ENCODE measurements at regions not wholly inside any gene's neighbourhood (a gene's known extent, or its start where the extent isn't known, plus 50 kb on each side); places are given as distances from the start of the nearest gene placed in this dataset.

- Histone ChIP-seq H3K4me3 (ENCODE audit: low read length) (no peak overlapping the region), H3K27me3 (ENCODE audit: control insufficient read depth, insufficient read depth, low read length) (no peaks in the 10 kb centered on the region), H3K4me1 (ENCODE audit: control insufficient read depth, insufficient read depth, low read length) (no peaks in the 10 kb centered on the region), H3K9ac (ENCODE audit: low read length) (no peak overlapping the region), H3K27ac (ENCODE audit: low read depth, low read length) (no peak overlapping the region), H3K36me3 (ENCODE audit: control insufficient read depth, insufficient read depth, low read length) (no peaks in the 10 kb centered on the region)
Observed at GRCh38 chr22:48714231-48714630, 1113.4 kb downstream of the BRD1 start.

GRCh38 chr22:48713272-48714205 lies 1114.1 kb downstream of the BRD1 start:
- Histone ChIP-seq H3K4me3 (ENCODE audit: low read length) (no peak overlapping the region), H3K27me3 (ENCODE audit: control insufficient read depth, insufficient read depth, low read length) (no peaks in the 10 kb centered on the region), H3K9ac (ENCODE audit: low read length) (no peak overlapping the region)

GRCh38 chr22:48712558-48713271 lies 1115.0 kb downstream of the BRD1 start:
- no peak overlapping the region for H3K9ac ChIP-seq (ENCODE audit: low read length)
- H3K27me3 ChIP-seq (ENCODE audit: control insufficient read depth, insufficient read depth, low read length) = no peaks in the 10 kb centered on the region
- H3K36me3 ChIP-seq (ENCODE audit: control insufficient read depth, insufficient read depth, low read length) = no peaks in the 10 kb centered on the region
- no peak overlapping the region for H3K4me3 ChIP-seq (ENCODE audit: low read length)
- no peak overlapping the region for H3K27ac ChIP-seq (ENCODE audit: low read depth, low read length)
- H3K4me1 ChIP-seq (ENCODE audit: control insufficient read depth, insufficient read depth, low read length) = no peaks in the 10 kb centered on the region

More at GRCh38 chr22:48713272-48714205, 1114.1 kb downstream of the BRD1 start:
- Histone ChIP-seq H3K36me3 (ENCODE audit: control insufficient read depth, insufficient read depth, low read length) (no peaks in the 10 kb centered on the region), H3K4me1 (ENCODE audit: control insufficient read depth, insufficient read depth, low read length) (no peaks in the 10 kb centered on the region), H3K27ac (ENCODE audit: low read depth, low read length) (no peak overlapping the region)

GRCh38 chr22:48711669-48712068 lies 1116.0 kb downstream of the BRD1 start:
- Histone ChIP-seq H3K4me3 (ENCODE audit: low read length) (no peak overlapping the region), H3K27ac (ENCODE audit: low read depth, low read length) (no peak overlapping the region), H3K9ac (ENCODE audit: low read length) (no peak overlapping the region), H3K36me3 (ENCODE audit: control insufficient read depth, insufficient read depth, low read length) (no peaks in the 10 kb centered on the region), H3K4me1 (ENCODE audit: control insufficient read depth, insufficient read depth, low read length) (no peaks in the 10 kb centered on the region), H3K27me3 (ENCODE audit: control insufficient read depth, insufficient read depth, low read length) (no peaks in the 10 kb centered on the region)

- H3K4me1 ChIP-seq (ENCODE audit: control insufficient read depth, insufficient read depth, low read length) = no peaks in the 10 kb centered on the region
- H3K36me3 ChIP-seq (ENCODE audit: control insufficient read depth, insufficient read depth, low read length) = no peaks in the 10 kb centered on the region
- no peak overlapping the region for H3K4me3 ChIP-seq (ENCODE audit: low read length)
- no peaks in the 10 kb centered on the region for H3K27me3 ChIP-seq (ENCODE audit: control insufficient read depth, insufficient read depth, low read length)
- no peak overlapping the region for H3K27ac ChIP-seq (ENCODE audit: low read depth, low read length)
- H3K9ac ChIP-seq (ENCODE audit: low read length) = no peak overlapping the region
Observed at GRCh38 chr22:48711031-48711431, 1116.6 kb downstream of the BRD1 start.

- H3K27ac ChIP-seq (ENCODE audit: low read depth, low read length) = no peak overlapping the region
- no peaks in the 10 kb centered on the region for H3K36me3 ChIP-seq (ENCODE audit: control insufficient read depth, insufficient read depth, low read length)
- H3K4me3 ChIP-seq (ENCODE audit: low read length) = no peak overlapping the region
- H3K27me3 ChIP-seq (ENCODE audit: control insufficient read depth, insufficient read depth, low read length) = no peaks in the 10 kb centered on the region
- no peak overlapping the region for H3K9ac ChIP-seq (ENCODE audit: low read length)
- H3K4me1 ChIP-seq (ENCODE audit: control insufficient read depth, insufficient read depth, low read length) = no peaks in the 10 kb centered on the region
Observed at GRCh38 chr22:48710410-48710809, 1117.3 kb downstream of the BRD1 start.

- H3K4me1 ChIP-seq (ENCODE audit: control insufficient read depth, insufficient read depth, low read length) = no peaks in the 10 kb centered on the region
- H3K36me3 ChIP-seq (ENCODE audit: control insufficient read depth, insufficient read depth, low read length) = no peaks in the 10 kb centered on the region
- no peak overlapping the region for H3K9ac ChIP-seq (ENCODE audit: low read length)
- no peaks in the 10 kb centered on the region for H3K27me3 ChIP-seq (ENCODE audit: control insufficient read depth, insufficient read depth, low read length)
- no peak overlapping the region for H3K27ac ChIP-seq (ENCODE audit: low read depth, low read length)
- H3K4me3 ChIP-seq (ENCODE audit: low read length) = no peak overlapping the region
Observed at GRCh38 chr22:48709976-48710375, 1117.7 kb downstream of the BRD1 start.

- Histone ChIP-seq H3K4me1 (ENCODE audit: control insufficient read depth, insufficient read depth, low read length) (no peaks in the 10 kb centered on the region), H3K36me3 (ENCODE audit: control insufficient read depth, insufficient read depth, low read length) (no peaks in the 10 kb centered on the region), H3K27me3 (ENCODE audit: control insufficient read depth, insufficient read depth, low read length) (no peaks in the 10 kb centered on the region), H3K27ac (ENCODE audit: low read depth, low read length) (no peak overlapping the region), H3K4me3 (ENCODE audit: low read length) (no peak overlapping the region), H3K9ac (ENCODE audit: low read length) (no peak overlapping the region)
Observed at GRCh38 chr22:48709453-48709852, 1118.2 kb downstream of the BRD1 start.

GRCh38 chr22:48708558-48709245 lies 1119.0 kb downstream of the BRD1 start:
- Histone ChIP-seq H3K4me3 (ENCODE audit: low read length) (no peak overlapping the region), H3K27ac (ENCODE audit: low read depth, low read length) (no peak overlapping the region), H3K27me3 (ENCODE audit: control insufficient read depth, insufficient read depth, low read length) (no peaks in the 10 kb centered on the region), H3K4me1 (ENCODE audit: control insufficient read depth, insufficient read depth, low read length) (no peaks in the 10 kb centered on the region), H3K36me3 (ENCODE audit: control insufficient read depth, insufficient read depth, low read length) (no peaks in the 10 kb centered on the region), H3K9ac (ENCODE audit: low read length) (no peak overlapping the region)

GRCh38 chr22:48707763-48708557 lies 1119.7 kb downstream of the BRD1 start:
- Histone ChIP-seq H3K9ac (ENCODE audit: low read length) (no peak overlapping the region), H3K27ac (ENCODE audit: low read depth, low read length) (no peak overlapping the region), H3K4me1 (ENCODE audit: control insufficient read depth, insufficient read depth, low read length) (no peaks in the 10 kb centered on the region), H3K36me3 (ENCODE audit: control insufficient read depth, insufficient read depth, low read length) (no peaks in the 10 kb centered on the region), H3K27me3 (ENCODE audit: control insufficient read depth, insufficient read depth, low read length) (no peaks in the 10 kb centered on the region), H3K4me3 (ENCODE audit: low read length) (no peak overlapping the region)

- Histone ChIP-seq H3K27ac (ENCODE audit: low read depth, low read length) (no peak overlapping the region), H3K4me3 (ENCODE audit: low read length) (no peak overlapping the region), H3K27me3 (ENCODE audit: control insufficient read depth, insufficient read depth, low read length) (no peaks in the 10 kb centered on the region), H3K4me1 (ENCODE audit: control insufficient read depth, insufficient read depth, low read length) (no peaks in the 10 kb centered on the region), H3K36me3 (ENCODE audit: control insufficient read depth, insufficient read depth, low read length) (no peaks in the 10 kb centered on the region), H3K9ac (ENCODE audit: low read length) (no peak overlapping the region)
Observed at GRCh38 chr22:48706934-48707762, 1120.5 kb downstream of the BRD1 start.
